ENCODE measurements at regions not wholly inside any gene's neighbourhood (a gene's known extent, or its start where the extent isn't known, plus 50 kb on each side); places are given as distances from the start of the nearest gene placed in this dataset.
"Not testable (repeated sequence)": the region's sequence is repeated elsewhere in the genome, so short reads cannot be mapped to it uniquely, and the experiment has no call there.

- DNase-seq (ENCODE audit: low spot score) (no peak), ATAC-seq (ENCODE audit: low FRiP score) (no peak)
- TF ChIP-seq CTCF (IDR thresholded peaks at IDR 0.05): no peak
Measured at GRCh38 chr13:104634016-104634415, 1567.8 kb upstream of the SLC10A2 start.

GRCh38 chr13:104632736-104633135 is 1566.5 kb upstream of the SLC10A2 start:
- no peak for TF ChIP-seq CTCF (IDR thresholded peaks at IDR 0.05)
- no peak for ATAC-seq (ENCODE audit: low FRiP score)

GRCh38 chr13:104625201-104625600 is 1559.0 kb upstream of the SLC10A2 start:
- ATAC-seq (ENCODE audit: low FRiP score) (no peak), DNase-seq (ENCODE audit: low spot score) (no peak)
- no peak for TF ChIP-seq CTCF (IDR thresholded peaks at IDR 0.05)

More at GRCh38 chr13:104632736-104633135, 1566.5 kb upstream of the SLC10A2 start:
- DNase-seq (ENCODE audit: low spot score): no peak

- no peak for TF ChIP-seq CTCF (IDR thresholded peaks at IDR 0.05)
- DNase-seq (ENCODE audit: low spot score): no peak
- ATAC-seq (ENCODE audit: low FRiP score): no peak
Measured at GRCh38 chr13:104616990-104617389, 1550.8 kb upstream of the SLC10A2 start.

GRCh38 chr13:104614361-104615145 is 1548.3 kb upstream of the SLC10A2 start:
- no peak for DNase-seq (ENCODE audit: low spot score)
- no peak for ATAC-seq (ENCODE audit: low FRiP score)
- no peak for TF ChIP-seq CTCF (IDR thresholded peaks at IDR 0.05)

- ATAC-seq (ENCODE audit: low FRiP score) (no peak), DNase-seq (ENCODE audit: low spot score) (no peak)
- no peak for TF ChIP-seq CTCF (IDR thresholded peaks at IDR 0.05)
Measured at GRCh38 chr13:104608331-104608730, 1542.1 kb upstream of the SLC10A2 start.

- DNase-seq (ENCODE audit: low spot score); ATAC-seq (ENCODE audit: low FRiP score): not testable (repeated sequence)
Measured at GRCh38 chr13:104605435-104605834, 1539.2 kb upstream of the SLC10A2 start.

All from omental fat pad (tissue), 3 donors.